ENCODE measurements at regions not wholly inside any gene's neighbourhood (a gene's known extent, or its start where the extent isn't known, plus 50 kb on each side); places are given as distances from the start of the nearest gene placed in this dataset.

DNA sequence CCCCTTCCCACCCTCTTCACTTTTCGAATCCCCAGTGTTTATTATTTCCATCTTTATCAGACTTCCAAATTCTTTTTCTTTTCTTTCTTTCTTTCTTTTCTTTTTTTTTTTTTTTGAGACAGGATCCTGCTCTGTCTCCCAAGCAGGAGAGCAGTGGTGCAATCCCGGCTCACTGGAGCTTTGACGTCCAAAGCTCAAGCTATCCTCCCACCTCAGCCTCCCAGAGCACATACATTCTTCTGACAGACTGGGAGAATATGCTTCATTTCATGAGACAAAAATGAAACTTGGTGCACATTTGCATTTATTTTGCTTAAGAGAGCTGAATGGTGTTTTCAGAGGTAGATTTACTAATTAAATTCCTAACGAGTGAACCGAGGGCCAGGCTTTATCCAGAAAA lies 80.1 kb upstream of the FZD8 start:
- Histone ChIP-seq H3K9ac (no peak overlapping the region), H3K4me1 (no peaks in the 10 kb centered on the region), H3K4me2 (ENCODE audit: low read length) (no peak overlapping the region), H3K79me2 (no peaks in the 10 kb centered on the region), H2AFZ (no peak overlapping the region), H3K27me3 (ENCODE audit: control insufficient read depth, insufficient read depth, low read length) (no peaks in the 10 kb centered on the region), H3K27ac (no peak overlapping the region), H3K9me3 (ENCODE audit: control insufficient read depth, low read length) (no peaks in the 10 kb centered on the region), H3K36me3 (ENCODE audit: control insufficient read depth, insufficient read depth, low read length) (no peaks in the 10 kb centered on the region), H3K4me3 (ENCODE audit: low read depth, low read length) (no peak overlapping the region)
- TF ChIP-seq, protein P1, sequence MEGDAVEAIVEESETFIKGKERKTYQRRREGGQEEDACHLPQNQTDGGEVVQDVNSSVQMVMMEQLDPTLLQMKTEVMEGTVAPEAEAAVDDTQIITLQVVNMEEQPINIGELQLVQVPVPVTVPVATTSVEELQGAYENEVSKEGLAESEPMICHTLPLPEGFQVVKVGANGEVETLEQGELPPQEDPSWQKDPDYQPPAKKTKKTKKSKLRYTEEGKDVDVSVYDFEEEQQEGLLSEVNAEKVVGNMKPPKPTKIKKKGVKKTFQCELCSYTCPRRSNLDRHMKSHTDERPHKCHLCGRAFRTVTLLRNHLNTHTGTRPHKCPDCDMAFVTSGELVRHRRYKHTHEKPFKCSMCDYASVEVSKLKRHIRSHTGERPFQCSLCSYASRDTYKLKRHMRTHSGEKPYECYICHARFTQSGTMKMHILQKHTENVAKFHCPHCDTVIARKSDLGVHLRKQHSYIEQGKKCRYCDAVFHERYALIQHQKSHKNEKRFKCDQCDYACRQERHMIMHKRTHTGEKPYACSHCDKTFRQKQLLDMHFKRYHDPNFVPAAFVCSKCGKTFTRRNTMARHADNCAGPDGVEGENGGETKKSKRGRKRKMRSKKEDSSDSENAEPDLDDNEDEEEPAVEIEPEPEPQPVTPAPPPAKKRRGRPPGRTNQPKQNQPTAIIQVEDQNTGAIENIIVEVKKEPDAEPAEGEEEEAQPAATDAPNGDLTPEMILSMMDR (IDR thresholded peaks at IDR 0.05) = no peak

DNA sequence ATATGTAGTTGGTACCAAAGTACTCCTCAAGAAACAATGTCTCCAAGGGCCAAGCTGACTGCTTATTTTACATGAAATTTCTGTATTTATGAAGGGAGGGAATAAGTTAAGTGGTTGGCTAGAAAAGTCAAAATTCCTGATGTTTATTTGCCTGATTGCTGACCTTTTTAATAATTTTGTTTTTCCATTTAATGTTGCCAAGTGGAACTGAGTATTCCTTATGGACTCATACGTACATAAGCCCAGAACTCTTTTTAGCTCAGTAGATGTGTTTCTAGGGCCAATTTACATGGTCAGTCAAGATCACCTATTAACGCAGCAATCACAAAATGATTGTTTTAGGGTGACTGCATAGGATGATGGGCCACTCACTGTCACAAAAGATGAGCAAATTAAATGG lies 78.3 kb upstream of the FZD8 start:
- TF ChIP-seq, protein P1 (IDR thresholded peaks at IDR 0.05) = no peak
- Histone ChIP-seq H3K4me1 (no peaks in the 10 kb centered on the region), H3K79me2 (no peaks in the 10 kb centered on the region), H3K4me2 (ENCODE audit: low read length) (no peak overlapping the region), H3K27ac (no peak overlapping the region), H3K9ac (no peak overlapping the region), H3K9me3 (ENCODE audit: control insufficient read depth, low read length) (no peaks in the 10 kb centered on the region), H2AFZ (no peak overlapping the region), H3K4me3 (ENCODE audit: low read depth, low read length) (no peak overlapping the region), H3K36me3 (ENCODE audit: control insufficient read depth, insufficient read depth, low read length) (no peaks in the 10 kb centered on the region), H3K27me3 (ENCODE audit: control insufficient read depth, insufficient read depth, low read length) (no peaks in the 10 kb centered on the region)

DNA sequence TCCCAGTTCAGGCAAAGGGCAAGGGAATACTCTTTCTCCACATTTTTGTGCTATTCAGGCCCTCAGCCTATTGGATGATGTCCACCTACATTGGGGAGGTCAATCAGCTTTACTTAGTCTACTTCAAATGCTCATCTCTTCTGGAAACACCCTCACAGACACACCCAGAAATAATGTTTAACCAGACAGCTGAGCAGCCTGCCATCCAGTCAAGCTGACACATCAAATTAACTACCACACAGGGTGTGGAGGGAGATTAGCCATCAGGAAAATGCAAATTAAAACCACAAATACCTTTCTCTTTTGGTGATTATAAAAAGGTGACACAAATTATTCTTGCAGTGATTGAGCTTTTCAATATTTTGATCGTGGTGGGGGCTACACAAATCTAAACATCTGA lies 74.7 kb upstream of the FZD8 start:
- H3K9me3 ChIP-seq (ENCODE audit: control insufficient read depth, low read length) = no peaks in the 10 kb centered on the region
- TF ChIP-seq, protein P1 (IDR thresholded peaks at IDR 0.05) = no peak
- no peaks in the 10 kb centered on the region for H3K4me1 ChIP-seq
- no peak overlapping the region for H3K9ac ChIP-seq
- H3K27me3 ChIP-seq (ENCODE audit: control insufficient read depth, insufficient read depth, low read length) = no peaks in the 10 kb centered on the region
- H3K79me2 ChIP-seq = no peaks in the 10 kb centered on the region
- no peak overlapping the region for H2AFZ ChIP-seq
- no peak overlapping the region for H3K4me3 ChIP-seq (ENCODE audit: low read depth, low read length)
- H3K4me2 ChIP-seq (ENCODE audit: low read length) = no peak overlapping the region
- no peak overlapping the region for H3K27ac ChIP-seq
- H3K36me3 ChIP-seq (ENCODE audit: control insufficient read depth, insufficient read depth, low read length) = no peaks in the 10 kb centered on the region

DNA sequence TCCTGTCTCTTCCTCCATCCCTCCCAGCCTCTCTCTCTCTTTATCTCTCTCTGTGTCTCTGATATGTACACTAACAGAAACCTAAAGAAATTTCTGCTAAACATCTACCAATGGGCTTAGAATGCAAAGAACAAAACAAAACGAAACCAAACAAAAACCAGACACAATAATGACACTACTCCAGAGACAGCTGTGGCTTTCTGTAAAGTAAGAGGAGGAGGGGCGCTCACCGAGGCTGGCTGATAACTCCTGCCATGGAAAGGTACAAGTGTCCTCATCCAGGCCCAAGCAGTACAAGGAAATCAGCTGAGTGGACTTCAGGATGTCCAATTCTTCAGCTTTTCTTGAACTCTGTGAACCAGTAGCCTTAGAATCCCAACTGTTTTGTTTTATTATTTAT lies 70.4 kb upstream of the FZD8 start:
- Histone ChIP-seq H3K9ac (no peak overlapping the region), H3K4me1 (no peaks in the 10 kb centered on the region), H3K27me3 (ENCODE audit: control insufficient read depth, insufficient read depth, low read length) (no peaks in the 10 kb centered on the region), H3K9me3 (ENCODE audit: control insufficient read depth, low read length) (no peaks in the 10 kb centered on the region), H3K79me2 (no peaks in the 10 kb centered on the region), H3K4me3 (ENCODE audit: low read depth, low read length) (no peak overlapping the region), H2AFZ (no peak overlapping the region), H3K36me3 (ENCODE audit: control insufficient read depth, insufficient read depth, low read length) (no peaks in the 10 kb centered on the region), H3K27ac (no peak overlapping the region), H3K4me2 (ENCODE audit: low read length) (no peak overlapping the region)
- TF ChIP-seq, protein P1 (IDR thresholded peaks at IDR 0.05) = no peak

DNA sequence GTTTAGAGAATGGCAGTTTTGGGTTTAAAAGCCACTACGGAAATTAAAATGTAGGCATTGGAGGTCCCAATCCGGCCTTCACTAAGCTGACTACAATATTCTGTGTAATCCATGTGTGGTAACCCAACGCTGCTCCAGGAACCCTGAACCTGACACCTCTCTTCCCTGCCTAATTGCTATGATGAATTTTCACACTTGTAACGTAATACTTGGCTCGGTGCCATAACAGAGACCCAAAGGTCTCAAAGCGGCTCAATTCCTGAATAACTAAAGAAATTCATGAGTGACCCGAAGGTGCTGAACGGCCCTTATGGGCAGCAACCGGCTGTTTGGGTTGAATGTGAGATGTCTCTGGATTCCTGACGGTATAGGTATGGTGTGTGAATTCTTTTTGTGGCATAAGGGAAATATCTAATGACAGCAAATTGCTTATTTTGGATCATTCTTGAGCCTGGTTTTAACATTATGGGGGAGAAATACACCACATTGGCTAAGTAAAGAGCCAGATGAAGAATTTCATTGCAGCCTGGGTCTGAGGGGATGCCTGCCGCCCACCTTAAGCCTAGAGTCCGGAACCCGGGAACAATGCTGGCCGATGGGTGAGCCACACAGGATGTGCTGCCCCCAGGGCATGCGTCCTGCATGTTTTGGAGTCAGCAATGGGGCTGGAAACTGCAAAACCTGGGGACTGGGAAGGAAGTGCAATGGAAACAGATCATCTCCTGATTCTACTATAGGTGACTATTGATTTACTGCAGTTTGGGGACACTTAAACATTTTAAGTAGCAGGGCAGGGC lies 69.7 kb upstream of the FZD8 start:
- Histone ChIP-seq H2AFZ (no peak overlapping the region), H3K79me2 (no peaks in the 10 kb centered on the region), H3K9me3 (ENCODE audit: control insufficient read depth, low read length) (no peaks in the 10 kb centered on the region), H3K4me3 (ENCODE audit: low read depth, low read length) (no peak overlapping the region), H3K4me2 (ENCODE audit: low read length) (no peak overlapping the region), H3K36me3 (ENCODE audit: control insufficient read depth, insufficient read depth, low read length) (no peaks in the 10 kb centered on the region), H3K27me3 (ENCODE audit: control insufficient read depth, insufficient read depth, low read length) (no peaks in the 10 kb centered on the region), H3K4me1 (no peaks in the 10 kb centered on the region), H3K9ac (no peak overlapping the region), H3K27ac (no peak overlapping the region)
- TF ChIP-seq, protein P1 (IDR thresholded peaks at IDR 0.05) = no peak

Data from parathyroid adenoma (tissue), 2 donors.